B cell (primary cell): ENCODE measurements at regions not wholly inside any gene's neighbourhood (a gene's known extent, or its start where the extent isn't known, plus 50 kb on each side); places are given as distances from the start of the nearest gene placed in this dataset.

ENCODE experiments used
- ATAC-seq: fragments of 200-7000 bp; cut with Tn5 transposase; one replicate; pipeline ENCODE4 v1.10.0; 2021; ENCODE audit warnings: low read depth, mild to moderate bottlenecking, moderate number of reproducible peaks, moderate library complexity
- CTCF ChIA-PET: fragments of 350-600 bp; sonication (Branson Sonifier 250); formaldehyde crosslinking; loops from one replicate; lab custom pipeline; 2021; ENCODE audit warnings: antibody characterized with exemption, inconsistent platforms; lab: Charles Lee
- POLR2A ChIA-PET: fragments of 350-600 bp; sonication (Branson Sonifier 250); formaldehyde crosslinking; loops from one replicate; lab custom pipeline; 2021; ENCODE audit warnings: antibody characterized with exemption; lab: Charles Lee
- DNase-seq: peaks from one replicate; pipeline ENCODE4 v3.0.0; 2013
- H2AFZ ChIP-seq: 2 replicates; pipeline ENCODE4 v1.6.1; 2012; ENCODE audit warnings: mild to moderate bottlenecking, low read depth, low read length; ENCODE audit not compliant: insufficient read depth, poor library complexity, severe bottlenecking
- H3K27ac ChIP-seq, 2 donors: 1 replicate in 1 of 2; 2 replicates in 1 of 2; pipeline ENCODE4 v1.5.1; 2012 to 2013; ENCODE audit warnings: low read length in 2 of 2, mild to moderate bottlenecking in 2 of 2, moderate library complexity in 1 of 2
- H3K27me3 ChIP-seq, 4 experiments: fragments of 200-600 bp in 1 of 4; sonication (generic) in 1 of 4; replicated peaks in 1 of 4; 1 replicate in 2 of 4; 2 replicates in 2 of 4; pipeline versions ENCODE4 v1.6.1 to v1.7.0; 2013 to 2016; ENCODE audit warnings: low read length in 3 of 4, mild to moderate bottlenecking in 2 of 4, mixed read lengths in 1 of 4, moderate library complexity in 1 of 4; ENCODE audit not compliant: insufficient read depth in 4 of 4, control insufficient read depth in 3 of 4; ENCODE audit errors: control extremely low read depth in 1 of 4
- H3K36me3 ChIP-seq, 2 experiments: replicated peaks in 1 of 2; 1 replicate in 1 of 2; 2 replicates in 1 of 2; pipeline versions ENCODE4 v1.6.1 to v1.7.1; 2013; ENCODE audit warnings: low read length in 1 of 2; ENCODE audit not compliant: insufficient read depth in 2 of 2, control insufficient read depth in 1 of 2; ENCODE audit errors: control extremely low read depth in 1 of 2, extremely low read depth in 1 of 2
- H3K4me1 ChIP-seq, 2 donors: fragments of 200-600 bp in 1 of 2; sonication (generic) in 1 of 2; 1 replicate in 1 of 2; 2 replicates in 1 of 2; pipeline versions ENCODE4 v1.5.1 to v1.6.1; 2013 to 2017; ENCODE audit warnings: low read length in 2 of 2; ENCODE audit not compliant: control insufficient read depth in 2 of 2, insufficient read depth in 2 of 2
- H3K4me2 ChIP-seq: replicated peaks from 2 replicates; pipeline ENCODE3; 2012; ENCODE audit warnings: mild to moderate bottlenecking, low read depth, low read length; ENCODE audit not compliant: poor library complexity, severe bottlenecking
- H3K4me3 ChIP-seq, 5 experiments: fragments of 200-600 bp in 1 of 5; sonication (generic) in 1 of 5; 1 replicate in 3 of 5; 2 replicates in 2 of 5; pipeline versions ENCODE4 v1.5.1 to v1.7.0; 2011 to 2016; ENCODE audit warnings: low read length in 4 of 5, mild to moderate bottlenecking in 4 of 5, low read depth in 2 of 5, control low read depth in 1 of 5, moderate library complexity in 1 of 5; ENCODE audit not compliant: insufficient read depth in 1 of 5; ENCODE audit errors: control extremely low read depth in 1 of 5, extremely low read depth in 1 of 5
- H3K79me2 ChIP-seq: fragments of 200-600 bp; sonication (generic); one replicate; pipeline ENCODE4 v1.6.0; 2016; ENCODE audit warnings: low read length; ENCODE audit not compliant: control insufficient read depth, insufficient read depth
- H3K9ac ChIP-seq: fragments of 200-600 bp; sonication (generic); 2 replicates; pipeline ENCODE4 v1.6.1; 2017; ENCODE audit warnings: mild to moderate bottlenecking, low read length, moderate library complexity
- H3K9me3 ChIP-seq, 3 donors: one replicate each; pipeline versions ENCODE4 v1.6.1 to v1.7.1; 2013; ENCODE audit warnings: low read length in 2 of 3; ENCODE audit not compliant: control insufficient read depth in 2 of 3, insufficient read depth in 1 of 3; ENCODE audit errors: control extremely low read depth in 1 of 3
- H4K20me1 ChIP-seq: 2 replicates; pipeline ENCODE4 v1.6.0; 2012; ENCODE audit warnings: mild to moderate bottlenecking, low read length; ENCODE audit not compliant: insufficient read depth, control insufficient read depth, poor library complexity, severe bottlenecking
- H3K27ac Mint-ChIP-seq: one replicate; pipeline ENCODE4 v1.8.0; 2021; ENCODE audit warnings: mixed read lengths
- H3K27me3 Mint-ChIP-seq: one replicate; pipeline ENCODE4 v1.8.0; 2021; ENCODE audit warnings: mixed read lengths
- H3K4me1 Mint-ChIP-seq: one replicate; pipeline ENCODE4 v1.8.0; 2021; ENCODE audit warnings: mixed read lengths
- H3K4me3 Mint-ChIP-seq: one replicate; pipeline ENCODE4 v1.8.0; 2021; ENCODE audit warnings: mixed read lengths
- H3K9me3 Mint-ChIP-seq: one replicate; pipeline ENCODE4 v1.8.0; 2022; ENCODE audit warnings: mixed read lengths; ENCODE audit not compliant: insufficient read depth
- EZH2 ChIP-seq: IDR thresholded peaks from 2 replicates; pipeline ENCODE4 v1.6.1; 2012; ENCODE audit warnings: borderline replicate concordance, low read depth, mild to moderate bottlenecking, moderate library complexity, low read length; ENCODE audit not compliant: insufficient read depth, poor library complexity, severe bottlenecking
- WGBS: methylation state at CpG from one replicate; pipeline ENCODE4 v1.1.5; 2013; ENCODE audit warnings: missing lambda C conversion rate; ENCODE audit not compliant: insufficient coverage; 5-methylcytosine and 5-hydroxymethylcytosine counted together
- intact Hi-C: fragments of 100-400 bp; cut with micrococcal nuclease; formaldehyde crosslinking; loops from one replicate; pipeline ENCODE4 v1.10.0; 2022
- TF ChIP-seq, protein P1 (sequence below): fragments of 200-600 bp; IDR thresholded peaks from one replicate; pipeline ENCODE4 v1.8.0; 2022; ENCODE audit warnings: antibody characterized with exemption, mild to moderate bottlenecking

DNA sequence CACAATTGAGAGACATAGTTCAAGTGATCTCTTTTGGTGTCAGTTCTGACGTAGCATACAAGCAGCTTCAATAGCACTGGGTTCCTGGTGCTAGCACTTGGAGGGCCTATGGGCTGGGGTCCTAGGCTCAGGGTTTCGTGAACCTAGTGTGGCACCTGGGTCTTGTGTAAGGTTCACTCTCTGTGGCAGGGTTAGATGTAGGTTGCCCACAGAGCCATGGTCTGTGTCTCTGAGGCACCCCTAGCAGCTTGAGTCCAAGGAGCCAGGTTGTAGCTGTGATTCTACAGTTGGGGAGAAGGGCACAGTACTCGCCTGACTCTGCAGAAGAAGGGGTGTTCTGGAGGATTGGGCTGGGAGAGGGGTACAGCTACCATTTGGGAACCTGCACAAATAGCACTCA is 282.6 kb upstream of the LRRC3B start:
- no peak overlapping the region for H3K27ac Mint-ChIP-seq
- 87% methylated on average over 3 of the region's 3 CpGs for WGBS

DNA sequence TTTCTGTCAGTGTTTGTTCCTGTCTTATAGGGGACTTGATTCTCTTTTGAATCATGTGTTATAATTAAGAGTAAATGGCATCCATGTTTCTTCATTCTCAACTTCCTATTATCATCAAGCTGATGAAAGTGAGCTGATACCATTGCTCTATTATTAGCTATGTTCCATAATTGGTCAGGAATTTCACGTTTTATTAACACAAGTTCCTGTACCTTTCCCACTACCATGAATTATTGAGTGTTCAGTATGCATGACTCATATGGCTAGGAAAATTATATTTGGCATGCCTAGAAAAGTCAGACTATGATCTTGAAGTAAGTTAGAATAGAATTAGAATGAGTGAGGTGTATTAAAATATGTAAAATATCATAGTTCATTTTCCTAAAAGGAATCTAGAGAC is 278.9 kb upstream of the LRRC3B start:
- no peaks in the 10 kb centered on the region for H3K4me1 ChIP-seq
- no peak overlapping the region for H3K27ac ChIP-seq
- no peak overlapping the region for H3K9ac ChIP-seq
- intact Hi-C loops, result no loop called here
- H3K27ac Mint-ChIP-seq, result no peak overlapping the region
- H3K4me3 ChIP-seq, result no peak overlapping the region
- H3K4me2 ChIP-seq, result no peak overlapping the region
- peaks cover 0 to 25% (median 0%) of the 10 kb centered on the region in 3 donors for H3K9me3 ChIP-seq
- H3K27me3 Mint-ChIP-seq, result no peaks in the 10 kb centered on the region
- H3K27me3 ChIP-seq, result no peaks in the 10 kb centered on the region
- no peak overlapping the region for H2AFZ ChIP-seq
- DNase-seq (no peak), ATAC-seq (no peak)
- H3K4me3 Mint-ChIP-seq, result no peak overlapping the region
- H3K36me3 ChIP-seq, result no peaks in the 10 kb centered on the region
- H3K9me3 Mint-ChIP-seq, result peaks cover 2% of the 10 kb centered on the region
- TF ChIP-seq, protein P1, sequence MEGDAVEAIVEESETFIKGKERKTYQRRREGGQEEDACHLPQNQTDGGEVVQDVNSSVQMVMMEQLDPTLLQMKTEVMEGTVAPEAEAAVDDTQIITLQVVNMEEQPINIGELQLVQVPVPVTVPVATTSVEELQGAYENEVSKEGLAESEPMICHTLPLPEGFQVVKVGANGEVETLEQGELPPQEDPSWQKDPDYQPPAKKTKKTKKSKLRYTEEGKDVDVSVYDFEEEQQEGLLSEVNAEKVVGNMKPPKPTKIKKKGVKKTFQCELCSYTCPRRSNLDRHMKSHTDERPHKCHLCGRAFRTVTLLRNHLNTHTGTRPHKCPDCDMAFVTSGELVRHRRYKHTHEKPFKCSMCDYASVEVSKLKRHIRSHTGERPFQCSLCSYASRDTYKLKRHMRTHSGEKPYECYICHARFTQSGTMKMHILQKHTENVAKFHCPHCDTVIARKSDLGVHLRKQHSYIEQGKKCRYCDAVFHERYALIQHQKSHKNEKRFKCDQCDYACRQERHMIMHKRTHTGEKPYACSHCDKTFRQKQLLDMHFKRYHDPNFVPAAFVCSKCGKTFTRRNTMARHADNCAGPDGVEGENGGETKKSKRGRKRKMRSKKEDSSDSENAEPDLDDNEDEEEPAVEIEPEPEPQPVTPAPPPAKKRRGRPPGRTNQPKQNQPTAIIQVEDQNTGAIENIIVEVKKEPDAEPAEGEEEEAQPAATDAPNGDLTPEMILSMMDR, result no peak
- TF ChIP-seq EZH2, result no peak
- no peaks in the 10 kb centered on the region for H3K4me1 Mint-ChIP-seq
- POLR2A ChIA-PET, result no interaction called here
- H3K79me2 ChIP-seq, result no peaks in the 10 kb centered on the region
- no CpG with 5 or more reads among the region's 1 CpG for WGBS
- no peaks in the 10 kb centered on the region for H4K20me1 ChIP-seq
- CTCF ChIA-PET, result no interaction called here

More for the DNA sequence above, 282.6 kb upstream of the LRRC3B start:
- H2AFZ ChIP-seq, result no peak overlapping the region
- ATAC-seq (no peak), DNase-seq (no peak)
- Mint-ChIP-seq H3K9me3 (no peaks in the 10 kb centered on the region), H3K4me3 (no peak overlapping the region), H3K27me3 (no peaks in the 10 kb centered on the region), H3K4me1 (no peaks in the 10 kb centered on the region)
- ChIA-PET POLR2A (no interaction called here), CTCF (no interaction called here)
- H3K9ac ChIP-seq, result no peak overlapping the region
- H3K27ac ChIP-seq, result no peak overlapping the region
- no peaks in the 10 kb centered on the region for H3K79me2 ChIP-seq
- H4K20me1 ChIP-seq, result no peaks in the 10 kb centered on the region
- no peaks in the 10 kb centered on the region for H3K36me3 ChIP-seq
- intact Hi-C loops, result no loop called here
- H3K4me1 ChIP-seq, result no peaks in the 10 kb centered on the region
- peaks cover 0 to 6% (median 0%) of the 10 kb centered on the region in 3 donors for H3K9me3 ChIP-seq
- TF ChIP-seq EZH2, result no peak
- TF ChIP-seq, protein P1, result no peak
- no peak overlapping the region for H3K4me2 ChIP-seq
- no peak overlapping the region for H3K4me3 ChIP-seq
- no peaks in the 10 kb centered on the region for H3K27me3 ChIP-seq
